T47D (cell line): ENCODE measurements at regions not wholly inside any gene's neighbourhood (a gene's known extent, or its start where the extent isn't known, plus 50 kb on each side); places are given as distances from the start of the nearest gene placed in this dataset.

Source experiments
- DNase-seq, 2 experiments: peaks; one replicate each; pipeline versions ENCODE4 v3.0.0 to v3.0.0-alpha.2; 2011 to 2012; ENCODE audit warnings: low read depth in 1 of 2, low spot score in 1 of 2
- JUND ChIP-seq: IDR thresholded peaks from 2 replicates; pipeline ENCODE4 v1.6.1; 2012; ENCODE audit warnings: low read depth
- in situ Hi-C: cut with HindIII; loops from 2 replicates; pipeline ENCODE4 v1.10.0; 2016; ENCODE audit warnings: low sequenced_read_pairs, low pct_unique_long_range_greater_than_20kb

GRCh38 chr2:47686018-47686417, 96.9 kb upstream of the MSH6 start:
- no peak for DNase-seq
- TF ChIP-seq JUND, result no peak
- in situ Hi-C loops, result no loop called here

GRCh38 chr2:47682216-47682749, 100.7 kb upstream of the MSH6 start:
- DNase-seq, result no peak
- no peak for TF ChIP-seq JUND
- in situ Hi-C loops, result no loop called here

GRCh38 chr2:47676261-47676926, 105.6 kb upstream of the KCNK12 start:
- in situ Hi-C loops, result no loop called here
- no peak for DNase-seq

GRCh38 chr2:47675196-47675825, 104.5 kb upstream of the KCNK12 start:
- in situ Hi-C loops, result no loop called here
- TF ChIP-seq JUND, result no peak
- DNase-seq, result no peak

More at GRCh38 chr2:47676261-47676926, 105.6 kb upstream of the KCNK12 start:
- TF ChIP-seq JUND, result no peak

- DNase-seq, result peak in 1 of 2 experiments; percentile 10
- in situ Hi-C loops, result no loop called here
- no peak for TF ChIP-seq JUND
These were observed 95.5 kb upstream of the KCNK12 start for GRCh38 chr2:47666332-47666731.

- in situ Hi-C loops, result no loop called here
- TF ChIP-seq JUND, result no peak
- DNase-seq, result peak in 1 of 2 experiments; percentile 57
These were observed 94.0 kb upstream of the KCNK12 start for GRCh38 chr2:47664817-47665216.

- no peak for DNase-seq
- in situ Hi-C loops, result no loop called here
- TF ChIP-seq JUND, result no peak
These were observed 91.8 kb upstream of the KCNK12 start for GRCh38 chr2:47662552-47662951.

GRCh38 chr2:47661310-47661709, 90.5 kb upstream of the KCNK12 start:
- no peak for DNase-seq
- in situ Hi-C loops, result no loop called here
- no peak for TF ChIP-seq JUND

- no peak for DNase-seq
- in situ Hi-C loops, result no loop called here
- TF ChIP-seq JUND, result no peak
These were observed 89.4 kb upstream of the KCNK12 start for GRCh38 chr2:47660168-47660567.

- DNase-seq, result no peak
- in situ Hi-C loops, result no loop called here
- no peak for TF ChIP-seq JUND
These were observed 88.0 kb upstream of the KCNK12 start for GRCh38 chr2:47658646-47659320.

GRCh38 chr2:47657886-47658489, 87.2 kb upstream of the KCNK12 start:
- TF ChIP-seq JUND, result no peak
- DNase-seq, result no peak
- in situ Hi-C loops, result no loop called here

GRCh38 chr2:47656715-47657600, 86.2 kb upstream of the KCNK12 start:
- in situ Hi-C loops, result no loop called here
- no peak for TF ChIP-seq JUND
- no peak for DNase-seq
